ENCODE measurements at regions not wholly inside any gene's neighbourhood (a gene's known extent, or its start where the extent isn't known, plus 50 kb on each side); places are given as distances from the start of the nearest gene placed in this dataset.

- H4K20me1 ChIP-seq (ENCODE audit: insufficient read depth, low read length, poor library complexity, severe bottlenecking): no peaks in the 10 kb centered on the region
- no peaks in the 10 kb centered on the region for H3K4me1 ChIP-seq (ENCODE audit: insufficient read depth, low read length, poor library complexity, severe bottlenecking)
- no peaks in the 10 kb centered on the region for H3K9me2 ChIP-seq (replicated peaks; ENCODE audit: low read depth, low read length)
- H3K36me3 ChIP-seq (ENCODE audit: insufficient read depth, low read length): no peaks in the 10 kb centered on the region
- no peaks in the 10 kb centered on the region for H3F3A ChIP-seq (ENCODE audit: low read depth)
- no peak overlapping the region for H3K4me3 ChIP-seq (ENCODE audit: low read length, poor library complexity, severe bottlenecking)
- H2AFZ ChIP-seq (ENCODE audit: low read length): no peak overlapping the region
- no peak overlapping the region for H3K9ac ChIP-seq (ENCODE audit: low read depth, low read length, poor library complexity, severe bottlenecking)
- no peaks in the 10 kb centered on the region for H3K27me3 ChIP-seq (ENCODE audit: insufficient read depth, low read length, poor library complexity, severe bottlenecking)
- H3K79me2 ChIP-seq (ENCODE audit: insufficient read depth, low read length): no peaks in the 10 kb centered on the region
- H3K4me2 ChIP-seq (ENCODE audit: low read depth, low read length, poor library complexity, severe bottlenecking): no peak overlapping the region
- TF ChIP-seq EZH2phosphoT487 (IDR thresholded peaks at IDR 0.05; ENCODE audit: borderline replicate concordance): no peak
- TF ChIP-seq, protein P1, sequence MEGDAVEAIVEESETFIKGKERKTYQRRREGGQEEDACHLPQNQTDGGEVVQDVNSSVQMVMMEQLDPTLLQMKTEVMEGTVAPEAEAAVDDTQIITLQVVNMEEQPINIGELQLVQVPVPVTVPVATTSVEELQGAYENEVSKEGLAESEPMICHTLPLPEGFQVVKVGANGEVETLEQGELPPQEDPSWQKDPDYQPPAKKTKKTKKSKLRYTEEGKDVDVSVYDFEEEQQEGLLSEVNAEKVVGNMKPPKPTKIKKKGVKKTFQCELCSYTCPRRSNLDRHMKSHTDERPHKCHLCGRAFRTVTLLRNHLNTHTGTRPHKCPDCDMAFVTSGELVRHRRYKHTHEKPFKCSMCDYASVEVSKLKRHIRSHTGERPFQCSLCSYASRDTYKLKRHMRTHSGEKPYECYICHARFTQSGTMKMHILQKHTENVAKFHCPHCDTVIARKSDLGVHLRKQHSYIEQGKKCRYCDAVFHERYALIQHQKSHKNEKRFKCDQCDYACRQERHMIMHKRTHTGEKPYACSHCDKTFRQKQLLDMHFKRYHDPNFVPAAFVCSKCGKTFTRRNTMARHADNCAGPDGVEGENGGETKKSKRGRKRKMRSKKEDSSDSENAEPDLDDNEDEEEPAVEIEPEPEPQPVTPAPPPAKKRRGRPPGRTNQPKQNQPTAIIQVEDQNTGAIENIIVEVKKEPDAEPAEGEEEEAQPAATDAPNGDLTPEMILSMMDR (conservative IDR thresholded peaks at IDR 0.05; ENCODE audit: low read length): no peak
- H3K9me3 ChIP-seq (ENCODE audit: insufficient read depth, low read depth, low read length): no peaks in the 10 kb centered on the region
Measured at GRCh38 chr20:6916938-6917337, 149.5 kb downstream of the BMP2 start.

GRCh38 chr20:6919792-6920468 lies 152.4 kb downstream of the BMP2 start:
- Histone ChIP-seq H3K36me3 (ENCODE audit: insufficient read depth, low read length) (no peaks in the 10 kb centered on the region), H3K9me2 (replicated peaks; ENCODE audit: low read depth, low read length) (no peaks in the 10 kb centered on the region), H3K9ac (ENCODE audit: low read depth, low read length, poor library complexity, severe bottlenecking) (no peak overlapping the region), H2AFZ (ENCODE audit: low read length) (no peak overlapping the region), H4K20me1 (ENCODE audit: insufficient read depth, low read length, poor library complexity, severe bottlenecking) (no peaks in the 10 kb centered on the region), H3K9me3 (ENCODE audit: insufficient read depth, low read depth, low read length) (no peaks in the 10 kb centered on the region), H3K79me2 (ENCODE audit: insufficient read depth, low read length) (no peaks in the 10 kb centered on the region), H3K27me3 (ENCODE audit: insufficient read depth, low read length, poor library complexity, severe bottlenecking) (no peaks in the 10 kb centered on the region), H3K4me1 (ENCODE audit: insufficient read depth, low read length, poor library complexity, severe bottlenecking) (no peaks in the 10 kb centered on the region), H3K4me2 (ENCODE audit: low read depth, low read length, poor library complexity, severe bottlenecking) (no peak overlapping the region), H3F3A (ENCODE audit: low read depth) (no peaks in the 10 kb centered on the region), H3K4me3 (ENCODE audit: low read length, poor library complexity, severe bottlenecking) (no peak overlapping the region)
- TF ChIP-seq EZH2phosphoT487 (IDR thresholded peaks at IDR 0.05; ENCODE audit: borderline replicate concordance): no peak
- TF ChIP-seq, protein P1 (conservative IDR thresholded peaks at IDR 0.05; ENCODE audit: low read length): no peak

GRCh38 chr20:6920991-6921613 lies 153.6 kb downstream of the BMP2 start:
- H3K9me3 ChIP-seq (ENCODE audit: insufficient read depth, low read depth, low read length): no peaks in the 10 kb centered on the region
- no peaks in the 10 kb centered on the region for H3K9me2 ChIP-seq (replicated peaks; ENCODE audit: low read depth, low read length)
- no peaks in the 10 kb centered on the region for H3K4me1 ChIP-seq (ENCODE audit: insufficient read depth, low read length, poor library complexity, severe bottlenecking)
- no peak overlapping the region for H3K9ac ChIP-seq (ENCODE audit: low read depth, low read length, poor library complexity, severe bottlenecking)
- no peak overlapping the region for H3K4me2 ChIP-seq (ENCODE audit: low read depth, low read length, poor library complexity, severe bottlenecking)
- no peaks in the 10 kb centered on the region for H3K36me3 ChIP-seq (ENCODE audit: insufficient read depth, low read length)
- H3F3A ChIP-seq (ENCODE audit: low read depth): no peaks in the 10 kb centered on the region
- no peaks in the 10 kb centered on the region for H4K20me1 ChIP-seq (ENCODE audit: insufficient read depth, low read length, poor library complexity, severe bottlenecking)
- H3K79me2 ChIP-seq (ENCODE audit: insufficient read depth, low read length): no peaks in the 10 kb centered on the region
- H3K27me3 ChIP-seq (ENCODE audit: insufficient read depth, low read length, poor library complexity, severe bottlenecking): no peaks in the 10 kb centered on the region
- TF ChIP-seq EZH2phosphoT487 (IDR thresholded peaks at IDR 0.05; ENCODE audit: borderline replicate concordance): no peak
- TF ChIP-seq, protein P1 (conservative IDR thresholded peaks at IDR 0.05; ENCODE audit: low read length): no peak
- H3K4me3 ChIP-seq (ENCODE audit: low read length, poor library complexity, severe bottlenecking): no peak overlapping the region
- no peak overlapping the region for H2AFZ ChIP-seq (ENCODE audit: low read length)
